ENCODE measurements at regions not wholly inside any gene's neighbourhood (a gene's known extent, or its start where the extent isn't known, plus 50 kb on each side); places are given as distances from the start of the nearest gene placed in this dataset.

DNA sequence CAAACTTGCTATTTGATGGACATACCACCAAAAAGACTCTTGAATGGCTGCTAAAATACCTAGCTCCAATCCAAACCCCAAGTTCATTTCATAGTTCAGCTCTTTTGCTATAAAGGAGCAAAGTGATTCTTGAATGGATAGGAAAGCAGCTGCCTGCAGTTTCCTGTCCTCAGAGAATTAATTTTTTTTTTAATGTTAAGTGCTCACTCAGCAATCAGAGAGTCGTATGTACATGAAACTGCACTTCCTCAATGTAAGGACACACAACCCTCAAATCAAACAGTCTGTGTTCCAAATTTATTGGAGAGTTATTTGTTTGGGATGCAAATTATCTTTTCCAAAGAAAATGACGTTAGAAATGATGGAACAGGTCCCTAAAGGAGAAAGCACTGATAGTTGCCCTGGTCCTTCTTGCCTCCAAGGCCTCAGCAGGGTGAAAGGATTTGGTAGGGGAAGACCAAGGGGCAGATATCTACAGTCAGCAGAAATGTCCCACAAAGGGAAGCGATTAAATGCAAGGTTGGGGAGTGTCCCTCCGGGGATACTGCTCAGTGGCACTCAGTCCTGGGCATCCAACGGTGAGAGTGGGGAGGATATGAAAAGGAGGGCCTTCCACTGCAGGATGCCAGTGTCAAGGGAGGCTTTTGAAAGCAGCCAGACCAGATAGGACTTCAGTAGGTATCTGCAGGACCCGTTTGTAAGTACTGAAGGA, 67.2 kb upstream of the RASGEF1B start:
- TF ChIP-seq POLR2A (IDR thresholded peaks at IDR 0.05; ENCODE audit: control extremely low read depth in 1 of 2, low read depth in 2 of 2, low read length in 2 of 2) (no peak), POLR2AphosphoS5 (IDR thresholded peaks at IDR 0.05; ENCODE audit: low read depth, low read length) (no peak), KDM1A (IDR thresholded peaks at IDR 0.05; ENCODE audit: borderline replicate concordance, low read length) (no peak)

All from H1 (cell line).